Chondrocyte (in vitro differentiated cells): ENCODE measurements at regions not wholly inside any gene's neighbourhood (a gene's known extent, or its start where the extent isn't known, plus 50 kb on each side); places are given as distances from the start of the nearest gene placed in this dataset.

ENCODE experiments used
- DNase-seq: peaks from one replicate; pipeline ENCODE4 v3.0.0; 2021; ENCODE audit warnings: mixed read lengths, low spot score
- H3K27ac Mint-ChIP-seq: one replicate; pipeline ENCODE4 v1.8.0; 2021; ENCODE audit warnings: mild to moderate bottlenecking, moderate library complexity, mixed read lengths; ENCODE audit not compliant: unreplicated experiment
- H3K27me3 Mint-ChIP-seq: 2 replicates; pipeline ENCODE4 v1.8.0; 2021; ENCODE audit warnings: low read depth, mixed read lengths
- H3K36me3 Mint-ChIP-seq: 2 replicates; pipeline ENCODE4 v1.8.0; 2021; ENCODE audit warnings: low read depth, mixed read lengths
- H3K4me1 Mint-ChIP-seq: 2 replicates; pipeline ENCODE4 v1.8.0; 2021; ENCODE audit warnings: low read depth, mild to moderate bottlenecking, mixed read lengths
- H3K4me3 Mint-ChIP-seq: one replicate; pipeline ENCODE4 v1.8.0; 2021; ENCODE audit warnings: mild to moderate bottlenecking, moderate library complexity, mixed read lengths; ENCODE audit not compliant: unreplicated experiment
- H3K9me3 Mint-ChIP-seq: 2 replicates; pipeline ENCODE4 v1.8.0; 2021; ENCODE audit warnings: low read depth, mixed read lengths
- TF ChIP-seq, protein P1 (sequence below): fragments of 200-600 bp; sonication (generic); IDR thresholded peaks from 2 replicates; pipeline ENCODE4 v1.5.0; 2021; ENCODE audit warnings: antibody characterized with exemption, mild to moderate bottlenecking, moderate library complexity

DNA sequence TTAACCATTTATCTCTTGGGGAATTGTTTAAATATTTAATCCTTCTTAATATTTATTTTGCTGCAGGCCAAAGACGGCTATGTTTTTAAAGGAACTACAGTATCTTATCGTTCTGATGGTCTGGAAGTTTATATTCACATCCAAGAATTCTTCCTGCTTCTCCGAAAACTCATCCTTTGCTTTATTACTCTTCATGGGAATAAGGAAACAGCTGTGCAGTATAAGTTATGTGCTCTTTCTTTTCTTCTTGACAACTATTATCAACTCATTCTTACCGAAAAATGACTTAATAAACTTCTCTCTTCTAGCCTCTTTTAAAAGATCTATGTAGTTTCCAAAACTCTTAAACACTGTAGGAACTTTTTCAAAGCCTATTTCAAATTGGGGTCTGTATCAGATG lies 335.6 kb upstream of the NOVA1 start:
- H3K36me3 Mint-ChIP-seq, result no peaks in the 10 kb centered on the region
- no peak overlapping the region for H3K4me3 Mint-ChIP-seq
- no peak for DNase-seq
- TF ChIP-seq, protein P1, sequence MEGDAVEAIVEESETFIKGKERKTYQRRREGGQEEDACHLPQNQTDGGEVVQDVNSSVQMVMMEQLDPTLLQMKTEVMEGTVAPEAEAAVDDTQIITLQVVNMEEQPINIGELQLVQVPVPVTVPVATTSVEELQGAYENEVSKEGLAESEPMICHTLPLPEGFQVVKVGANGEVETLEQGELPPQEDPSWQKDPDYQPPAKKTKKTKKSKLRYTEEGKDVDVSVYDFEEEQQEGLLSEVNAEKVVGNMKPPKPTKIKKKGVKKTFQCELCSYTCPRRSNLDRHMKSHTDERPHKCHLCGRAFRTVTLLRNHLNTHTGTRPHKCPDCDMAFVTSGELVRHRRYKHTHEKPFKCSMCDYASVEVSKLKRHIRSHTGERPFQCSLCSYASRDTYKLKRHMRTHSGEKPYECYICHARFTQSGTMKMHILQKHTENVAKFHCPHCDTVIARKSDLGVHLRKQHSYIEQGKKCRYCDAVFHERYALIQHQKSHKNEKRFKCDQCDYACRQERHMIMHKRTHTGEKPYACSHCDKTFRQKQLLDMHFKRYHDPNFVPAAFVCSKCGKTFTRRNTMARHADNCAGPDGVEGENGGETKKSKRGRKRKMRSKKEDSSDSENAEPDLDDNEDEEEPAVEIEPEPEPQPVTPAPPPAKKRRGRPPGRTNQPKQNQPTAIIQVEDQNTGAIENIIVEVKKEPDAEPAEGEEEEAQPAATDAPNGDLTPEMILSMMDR, result no peak
- H3K27me3 Mint-ChIP-seq, result no peaks in the 10 kb centered on the region
- no peaks in the 10 kb centered on the region for H3K9me3 Mint-ChIP-seq
- H3K4me1 Mint-ChIP-seq, result no peaks in the 10 kb centered on the region
- H3K27ac Mint-ChIP-seq, result no peak overlapping the region

DNA sequence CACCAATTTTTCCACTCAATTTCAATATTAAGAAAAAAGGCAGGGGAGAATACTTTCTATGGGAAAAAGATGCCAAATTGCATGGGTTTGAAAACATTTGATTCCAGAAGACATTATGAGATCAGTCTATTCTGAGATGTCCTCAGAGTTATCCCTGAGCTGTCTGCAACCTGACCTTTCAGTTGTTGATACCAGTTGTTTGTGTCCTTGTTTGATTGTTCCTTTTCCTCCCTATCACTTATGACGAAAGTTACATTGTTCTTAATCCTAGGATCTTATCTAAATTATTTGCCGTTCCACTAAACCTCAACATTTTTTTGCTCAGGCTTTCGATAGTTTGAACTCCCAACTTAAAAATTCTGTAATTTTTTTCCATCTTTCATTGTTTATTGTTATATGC lies 336.3 kb upstream of the NOVA1 start:
- Mint-ChIP-seq H3K4me3 (no peak overlapping the region), H3K27me3 (no peaks in the 10 kb centered on the region), H3K27ac (no peak overlapping the region), H3K36me3 (no peaks in the 10 kb centered on the region), H3K9me3 (no peaks in the 10 kb centered on the region), H3K4me1 (no peaks in the 10 kb centered on the region)
- no peak for DNase-seq
- TF ChIP-seq, protein P1, result no peak

DNA sequence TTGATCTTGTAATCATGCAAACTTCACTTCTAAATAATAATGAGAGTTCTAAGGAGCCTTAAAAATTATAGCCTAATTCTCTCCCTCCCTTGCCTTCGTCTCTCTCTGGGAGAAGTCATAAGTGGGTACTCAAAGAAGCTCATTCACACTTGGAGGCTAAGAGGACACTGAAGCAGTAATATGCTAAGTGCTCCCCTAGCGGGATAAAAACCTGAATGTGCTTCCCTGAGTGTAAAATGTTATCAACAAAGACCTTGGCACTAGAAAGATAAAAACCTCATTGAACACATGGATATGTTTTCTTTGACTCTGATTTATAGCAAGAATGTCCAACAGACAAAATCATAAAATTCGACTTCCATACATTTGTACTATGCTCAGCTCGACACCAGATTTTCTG lies 337.9 kb upstream of the NOVA1 start:
- Mint-ChIP-seq H3K4me3 (no peak overlapping the region), H3K4me1 (no peaks in the 10 kb centered on the region), H3K9me3 (no peaks in the 10 kb centered on the region), H3K36me3 (no peaks in the 10 kb centered on the region), H3K27ac (no peak overlapping the region), H3K27me3 (no peaks in the 10 kb centered on the region)
- TF ChIP-seq, protein P1, result no peak
- DNase-seq, result no peak

DNA sequence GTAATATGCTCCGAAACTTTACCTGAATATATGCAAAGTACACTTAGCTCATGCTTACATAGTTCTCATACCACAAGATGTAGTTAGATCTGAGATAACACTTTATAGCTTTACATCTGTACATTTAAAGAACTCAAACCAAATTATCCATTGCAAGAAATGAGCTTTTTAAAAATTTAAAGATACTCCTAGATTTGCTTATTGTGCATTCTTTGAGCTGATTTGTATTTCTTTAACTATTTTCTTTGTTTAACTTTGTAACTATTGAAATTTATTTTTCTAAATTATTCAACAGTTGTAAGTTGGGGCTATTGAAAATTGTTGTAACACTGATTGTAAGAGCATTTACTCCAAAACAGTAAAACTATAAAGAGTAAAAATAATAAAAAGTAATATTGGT lies 340.2 kb upstream of the NOVA1 start:
- H3K27ac Mint-ChIP-seq, result no peak overlapping the region
- TF ChIP-seq, protein P1, result no peak
- no peak for DNase-seq
- no peaks in the 10 kb centered on the region for H3K9me3 Mint-ChIP-seq
- H3K36me3 Mint-ChIP-seq, result no peaks in the 10 kb centered on the region
- peaks cover 2% of the 10 kb centered on the region for H3K27me3 Mint-ChIP-seq
- H3K4me1 Mint-ChIP-seq, result no peaks in the 10 kb centered on the region
- H3K4me3 Mint-ChIP-seq, result no peak overlapping the region

DNA sequence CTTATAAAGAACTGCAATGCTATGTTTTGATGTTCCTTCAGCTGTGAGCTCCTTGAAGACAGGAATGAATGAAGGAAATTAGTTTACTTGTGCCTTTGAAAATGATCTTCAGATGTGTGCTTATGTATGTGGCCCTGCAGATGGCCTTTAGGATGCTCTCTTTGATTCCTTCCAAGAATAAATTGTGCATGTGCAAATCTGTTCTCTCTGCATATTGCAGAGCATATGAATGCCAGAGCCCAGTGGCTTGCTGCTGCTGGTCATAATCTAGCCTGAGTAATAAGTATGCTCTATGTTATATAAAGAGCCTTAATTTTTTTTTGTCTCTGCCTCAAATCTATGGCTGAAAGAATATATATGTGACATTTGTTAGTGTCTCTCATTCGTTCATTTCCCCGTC lies 341.9 kb upstream of the NOVA1 start:
- Mint-ChIP-seq H3K36me3 (no peaks in the 10 kb centered on the region), H3K27me3 (peaks cover 2% of the 10 kb centered on the region), H3K4me3 (no peak overlapping the region), H3K9me3 (no peaks in the 10 kb centered on the region), H3K27ac (no peak overlapping the region), H3K4me1 (no peaks in the 10 kb centered on the region)
- no peak for DNase-seq
- TF ChIP-seq, protein P1, result no peak
